Gastroesophageal sphincter (tissue), 4 donors: ENCODE measurements at regions not wholly inside any gene's neighbourhood (a gene's known extent, or its start where the extent isn't known, plus 50 kb on each side); places are given as distances from the start of the nearest gene placed in this dataset.

Experiments
- ATAC-seq: fragments of 150-250 bp; one replicate; pipeline ENCODE4 v1.9.1; 2016; ENCODE audit warnings: mild to moderate bottlenecking, moderate library complexity
- H3K27ac ChIP-seq, 4 donors: fragments of 200-600 bp; sonication (generic) in 3 of 4; 1 replicate in 3 of 4; 2 replicates in 1 of 4; pipeline ENCODE4 v1.5.1; 2016 to 2019
- H3K27me3 ChIP-seq: fragments of 200-600 bp; sonication (generic); one replicate; pipeline ENCODE4 v1.5.1; 2019
- H3K36me3 ChIP-seq, 2 donors: fragments of 200-600 bp; sonication (generic); one replicate each; pipeline ENCODE4 v1.5.1; 2019; ENCODE audit warnings: control low read depth in 1 of 2
- H3K4me1 ChIP-seq, 3 donors: fragments of 200-600 bp; sonication (generic); 1 replicate in 2 of 3; 2 replicates in 1 of 3; pipeline ENCODE4 v1.5.1; 2016 to 2019; ENCODE audit warnings: control low read depth in 2 of 3
- H3K4me3 ChIP-seq, 2 donors: fragments of 200-600 bp; sonication (generic); one replicate each; pipeline ENCODE4 v1.5.1; 2019; ENCODE audit warnings: mild to moderate bottlenecking in 1 of 2, moderate library complexity in 1 of 2
- H3K9me3 ChIP-seq, 3 donors: fragments of 200-600 bp; sonication (generic); one replicate each; pipeline ENCODE4 v1.5.1; 2017 to 2019; ENCODE audit warnings: control low read depth in 2 of 3
- CTCF ChIP-seq, 4 experiments: fragments of 200-600 bp in 2 of 4; fragments of 450-650 bp in 2 of 4; sonication (generic) in 1 of 4; IDR thresholded peaks; one replicate each; pipeline ENCODE4 v1.5.1; 2017 to 2019; ENCODE audit warnings: antibody characterized with exemption in 4 of 4, mild to moderate bottlenecking in 2 of 4, moderate library complexity in 2 of 4
- EP300 ChIP-seq: sonication (generic); formaldehyde crosslinking; IDR thresholded peaks from one replicate; pipeline ENCODE4 v1.6.1; 2017; ENCODE audit warnings: antibody characterized with exemption, mild to moderate bottlenecking
- POLR2A ChIP-seq, 2 donors: fragments of 450-650 bp; IDR thresholded peaks; one replicate each; pipeline ENCODE4 v1.6.1; 2017; ENCODE audit warnings: antibody characterized with exemption in 2 of 2, mild to moderate bottlenecking in 2 of 2, moderate library complexity in 1 of 2
- POLR2AphosphoS5 ChIP-seq: sonication (generic); formaldehyde crosslinking; IDR thresholded peaks from one replicate; pipeline ENCODE4 v1.6.1; 2017; ENCODE audit warnings: antibody characterized with exemption
- WGBS, 2 donors: methylation state at CpG; one replicate each; pipeline ENCODE4 v1.1.5; 2018; ENCODE audit warnings: low coverage in 1 of 2; 5-methylcytosine and 5-hydroxymethylcytosine counted together

- Histone ChIP-seq H3K27ac (no peak overlapping the region), H3K27me3 (no peaks in the 10 kb centered on the region), H3K4me1 (peaks cover 0 to 14% (median 0%) of the 10 kb centered on the region in 3 donors), H3K36me3 (no peaks in the 10 kb centered on the region), H3K9me3 (peaks cover 0 to 25% (median 0%) of the 10 kb centered on the region in 3 donors), H3K4me3 (no peak overlapping the region)
- TF ChIP-seq POLR2AphosphoS5 = no peak
- TF ChIP-seq POLR2A (IDR thresholded peaks at IDR 0.05) = no peak
- WGBS, 2 donors = 83% methylated on average over 1 of the region's 1 CpG
- no peak for ATAC-seq
These were observed 64.5 kb downstream of the COPS8 start for GRCh38 chr2:237150186-237150585.

GRCh38 chr2:237150831-237151375, 65.2 kb downstream of the COPS8 start:
- Histone ChIP-seq H3K36me3 (no peaks in the 10 kb centered on the region), H3K4me1 (peaks cover 0 to 21% (median 0%) of the 10 kb centered on the region in 3 donors), H3K27ac (no peak overlapping the region), H3K27me3 (no peaks in the 10 kb centered on the region), H3K4me3 (no peak overlapping the region), H3K9me3 (peaks cover 0 to 23% (median 0%) of the 10 kb centered on the region in 3 donors)
- WGBS, 2 donors = 100% methylated on average over 2 of the region's 6 CpGs; no CpG with 5 or more reads in 1 of the 2 donors
- no peak for ATAC-seq
- TF ChIP-seq EP300 = no peak
- TF ChIP-seq POLR2AphosphoS5 = no peak
- TF ChIP-seq POLR2A (IDR thresholded peaks at IDR 0.05) = no peak

GRCh38 chr2:237152361-237152760, 66.7 kb downstream of the COPS8 start:
- WGBS, 2 donors = 83 to 89% methylated on average over 3 to 9 of the region's 9 CpGs
- ATAC-seq = no peak

GRCh38 chr2:237153181-237153580, 67.5 kb downstream of the COPS8 start:
- Histone ChIP-seq H3K4me3 (no peak overlapping the region), H3K4me1 (peaks cover 0 to 39% (median 0%) of the 10 kb centered on the region in 3 donors), H3K27ac (no peak overlapping the region), H3K27me3 (no peaks in the 10 kb centered on the region), H3K36me3 (no peaks in the 10 kb centered on the region), H3K9me3 (peaks cover 0 to under 1% (median 0%) of the 10 kb centered on the region in 3 donors)
- 60 to 73% methylated on average over 6 of the region's 6 CpGs for WGBS, 2 donors
- ATAC-seq = no peak
- no peak for TF ChIP-seq POLR2AphosphoS5
- TF ChIP-seq CTCF (IDR thresholded peaks at IDR 0.05) = no peak
- TF ChIP-seq EP300 = no peak
- no peak for TF ChIP-seq POLR2A (IDR thresholded peaks at IDR 0.05)

More at GRCh38 chr2:237152361-237152760, 66.7 kb downstream of the COPS8 start:
- Histone ChIP-seq H3K4me1 (peaks cover 0 to 35% (median 0%) of the 10 kb centered on the region in 3 donors), H3K9me3 (peaks cover 0 to 9% (median 0%) of the 10 kb centered on the region in 3 donors), H3K36me3 (no peaks in the 10 kb centered on the region), H3K4me3 (no peak overlapping the region), H3K27me3 (no peaks in the 10 kb centered on the region), H3K27ac (no peak overlapping the region)
- TF ChIP-seq CTCF (IDR thresholded peaks at IDR 0.05) = no peak
- no peak for TF ChIP-seq EP300
- TF ChIP-seq POLR2A (IDR thresholded peaks at IDR 0.05) = no peak
- TF ChIP-seq POLR2AphosphoS5 = no peak

- no peak for TF ChIP-seq EP300
- TF ChIP-seq POLR2A (IDR thresholded peaks at IDR 0.05) = no peak
- TF ChIP-seq POLR2AphosphoS5 = no peak
- peak; percentile 26 to 73 (median 52) for TF ChIP-seq CTCF (IDR thresholded peaks at IDR 0.05)
- WGBS, 2 donors = 42 to 60% methylated on average over 7 of the region's 7 CpGs
These were observed 68.5 kb downstream of the COPS8 start for GRCh38 chr2:237154082-237154638.

More at GRCh38 chr2:237154082-237154638, 68.5 kb downstream of the COPS8 start:
- no peaks in the 10 kb centered on the region for H3K36me3 ChIP-seq
- ATAC-seq = no peak
- H3K4me1 ChIP-seq = peaks cover 0 to 36% (median 0%) of the 10 kb centered on the region in 3 donors
- no peak overlapping the region for H3K27ac ChIP-seq
- H3K27me3 ChIP-seq = no peaks in the 10 kb centered on the region
- no peaks in the 10 kb centered on the region for H3K9me3 ChIP-seq
- no peak overlapping the region for H3K4me3 ChIP-seq
